Calu3 (cell line): ENCODE measurements at regions not wholly inside any gene's neighbourhood (a gene's known extent, or its start where the extent isn't known, plus 50 kb on each side); places are given as distances from the start of the nearest gene placed in this dataset.

Experiments
- BruUV-seq: library from RNA; stranded (reverse); fragments of 400-500 nt; replicated peaks from 2 replicates; lab custom pipeline; 2021; lab: Mats Ljungman, UMichigan
- CTCF ChIA-PET: fragments of 300-600 bp; sonication (Branson Sonifier 250); formaldehyde crosslinking; loops from one replicate; lab custom pipeline; 2022; ENCODE audit warnings: antibody characterized with exemption; lab: Charles Lee
- DNase-seq: peaks from one replicate; pipeline ENCODE4 v3.0.0; 2022
- H3K27ac Mint-ChIP-seq: one replicate; pipeline ENCODE4 v1.8.0; 2022; ENCODE audit warnings: mixed read lengths; ENCODE audit not compliant: unreplicated experiment
- H3K27me3 Mint-ChIP-seq: one replicate; pipeline ENCODE4 v1.8.0; 2022; ENCODE audit warnings: mixed read lengths; ENCODE audit not compliant: unreplicated experiment
- H3K36me3 Mint-ChIP-seq: one replicate; pipeline ENCODE4 v1.8.0; 2022; ENCODE audit warnings: mild to moderate bottlenecking, moderate library complexity, mixed read lengths; ENCODE audit not compliant: insufficient read depth, unreplicated experiment
- H3K4me1 Mint-ChIP-seq: one replicate; pipeline ENCODE4 v1.8.0; 2022; ENCODE audit warnings: mild to moderate bottlenecking, low read depth, mixed read lengths; ENCODE audit not compliant: unreplicated experiment
- H3K4me3 Mint-ChIP-seq: one replicate; pipeline ENCODE4 v1.8.0; 2022; ENCODE audit warnings: mild to moderate bottlenecking, low read depth, moderate library complexity, mixed read lengths; ENCODE audit not compliant: unreplicated experiment
- H3K9me3 Mint-ChIP-seq: one replicate; pipeline ENCODE4 v1.8.0; 2022; ENCODE audit warnings: low read depth, mixed read lengths; ENCODE audit not compliant: unreplicated experiment
- CTCF ChIP-seq: fragments of 200-600 bp; IDR thresholded peaks from one replicate; pipeline ENCODE4 v1.8.0; 2022; ENCODE audit warnings: antibody characterized with exemption; ENCODE audit not compliant: unreplicated experiment
- intact Hi-C: fragments of 100-400 bp; cut with micrococcal nuclease; formaldehyde crosslinking; loops from one replicate; pipeline ENCODE4 v1.10.0; 2022; ENCODE audit not compliant: unreplicated experiment

DNA sequence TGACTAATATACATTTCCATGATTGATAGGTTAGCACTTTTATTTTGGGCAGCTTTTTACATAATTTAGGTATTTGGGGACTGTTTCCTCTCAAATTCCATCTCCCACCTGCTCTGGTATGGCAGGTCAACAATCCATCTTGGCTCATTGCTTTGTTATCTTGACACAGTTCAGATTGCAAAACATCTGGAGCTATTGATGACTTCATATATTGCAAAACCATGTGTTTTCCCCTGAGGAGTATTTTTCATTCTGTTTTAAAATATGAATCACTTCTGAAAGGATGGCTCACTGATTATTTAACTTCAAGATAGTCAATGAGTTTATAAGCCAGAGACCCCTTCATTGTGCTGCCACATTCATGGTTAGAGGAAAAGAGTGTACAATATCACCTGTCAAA, 1206.0 kb upstream of the C9orf72 start:
- Mint-ChIP-seq H3K9me3 (no peaks in the 10 kb centered on the region), H3K36me3 (no peaks in the 10 kb centered on the region), H3K4me3 (no peak overlapping the region), H3K27ac (no peak overlapping the region), H3K4me1 (peaks cover 8% of the 10 kb centered on the region), H3K27me3 (no peaks in the 10 kb centered on the region)
- CTCF ChIA-PET: no interaction called here
- no TSS peak for BruUV-seq
- DNase-seq: no peak
- TF ChIP-seq CTCF: no peak
- intact Hi-C loops: loop anchor here (2.0 to 10.0 kb wide), 2 partner anchors 226 to 432 kb away; no protein-coding TSS in a partner anchor

- DNase-seq: no peak
- Mint-ChIP-seq H3K36me3 (no peaks in the 10 kb centered on the region), H3K4me3 (no peak overlapping the region), H3K9me3 (no peaks in the 10 kb centered on the region), H3K27ac (no peak overlapping the region), H3K27me3 (no peaks in the 10 kb centered on the region), H3K4me1 (peaks cover 8% of the 10 kb centered on the region)
- CTCF ChIA-PET: no interaction called here
- no TSS peak for BruUV-seq
- intact Hi-C loops: no loop called here
- no peak for TF ChIP-seq CTCF
Observed at GRCh38 chr9:28781481-28781880, 1208.2 kb upstream of the C9orf72 start.

DNA sequence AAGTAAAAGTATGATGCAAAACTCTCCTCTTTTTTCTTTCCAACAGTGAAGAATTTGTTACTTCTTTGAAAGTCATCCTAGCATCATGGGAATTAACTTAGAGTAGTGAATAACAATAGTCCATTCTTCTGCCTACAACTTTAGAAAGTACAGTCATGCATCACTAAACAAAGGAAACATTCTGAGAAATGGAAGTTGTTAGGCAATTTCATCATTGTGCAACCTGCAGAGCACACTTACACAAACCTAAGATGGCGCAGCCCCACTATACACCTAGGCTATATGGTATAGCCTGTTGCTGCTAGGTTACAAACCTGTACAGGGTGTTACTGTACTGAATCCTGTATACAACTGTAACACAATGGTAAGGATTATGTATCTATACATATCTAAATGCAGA, 1209.3 kb upstream of the C9orf72 start:
- intact Hi-C loops: no loop called here
- no TSS peak for BruUV-seq
- CTCF ChIA-PET: no interaction called here
- H3K27ac Mint-ChIP-seq: peak overlapping the region; percentile 8
- no peaks in the 10 kb centered on the region for H3K36me3 Mint-ChIP-seq
- DNase-seq: peak; percentile 6
- TF ChIP-seq CTCF: no peak
- H3K4me3 Mint-ChIP-seq: no peak overlapping the region
- H3K9me3 Mint-ChIP-seq: no peaks in the 10 kb centered on the region
- no peaks in the 10 kb centered on the region for H3K27me3 Mint-ChIP-seq
- H3K4me1 Mint-ChIP-seq: peaks cover 8% of the 10 kb centered on the region

GRCh38 chr9:28792716-28793115, 1219.4 kb upstream of the C9orf72 start:
- H3K27me3 Mint-ChIP-seq: no peaks in the 10 kb centered on the region
- H3K4me1 Mint-ChIP-seq: no peaks in the 10 kb centered on the region
- H3K36me3 Mint-ChIP-seq: no peaks in the 10 kb centered on the region
- TF ChIP-seq CTCF: no peak
- intact Hi-C loops: no loop called here
- CTCF ChIA-PET: no interaction called here
- BruUV-seq: no TSS peak
- no peaks in the 10 kb centered on the region for H3K9me3 Mint-ChIP-seq
- DNase-seq: no peak
- H3K27ac Mint-ChIP-seq: no peak overlapping the region
- no peak overlapping the region for H3K4me3 Mint-ChIP-seq
